Panc1 (cell line): ENCODE measurements at regions not wholly inside any gene's neighbourhood (a gene's known extent, or its start where the extent isn't known, plus 50 kb on each side); places are given as distances from the start of the nearest gene placed in this dataset.

Source experiments
- ATAC-seq: fragments of 200-7000 bp; cut with Tn5 transposase; 2 replicates; pipeline ENCODE4 v1.9.1; 2020; ENCODE audit warnings: mild to moderate bottlenecking, moderate library complexity
- BruUV-seq: library from RNA; stranded (reverse); fragments of 400-500 nt; replicated peaks from 2 replicates; lab custom pipeline; 2021; lab: Mats Ljungman, UMichigan
- CTCF ChIA-PET: fragments of 300-600 bp; sonication (Branson Sonifier 250); formaldehyde crosslinking; loops from one replicate; lab custom pipeline; 2022; ENCODE audit warnings: antibody characterized with exemption; lab: Charles Lee
- POLR2A ChIA-PET: fragments of 300-600 bp; sonication (Branson Sonifier 250); formaldehyde crosslinking; loops from one replicate; lab custom pipeline; 2022; ENCODE audit warnings: antibody characterized with exemption; lab: Charles Lee
- DNase-seq: peaks from one replicate; pipeline ENCODE4 v3.0.0-alpha.2; 2010; ENCODE audit warnings: low read depth, low spot score
- H3K27ac ChIP-seq: 2 replicates; pipeline ENCODE4 v1.5.1; 2011; ENCODE audit warnings: mild to moderate bottlenecking, low read length, inconsistent platforms
- H3K27me3 ChIP-seq: fragments of 200-500 bp; sonication (Bioruptor generic); 2 replicates; pipeline ENCODE4 v1.6.0; 2014; ENCODE audit warnings: low read length, inconsistent platforms; ENCODE audit not compliant: control insufficient read depth, insufficient read depth
- H3K36me3 ChIP-seq: fragments of 200-500 bp; sonication (Bioruptor generic); 2 replicates; pipeline ENCODE4 v1.5.1; 2014; ENCODE audit warnings: inconsistent platforms, mild to moderate bottlenecking, low read length, moderate library complexity; ENCODE audit not compliant: control insufficient read depth, insufficient read depth
- H3K4me1 ChIP-seq: 2 replicates; pipeline ENCODE4 v1.5.1; 2011; ENCODE audit warnings: inconsistent platforms, mild to moderate bottlenecking, low read length, moderate library complexity; ENCODE audit not compliant: control insufficient read depth, insufficient read depth
- H3K4me3 ChIP-seq, 2 experiments: 2 replicates each; pipeline ENCODE4 v1.5.1; 2011 to 2012; ENCODE audit warnings: low read depth in 2 of 2, low read length in 2 of 2, mild to moderate bottlenecking in 2 of 2, inconsistent platforms in 1 of 2, moderate library complexity in 1 of 2
- H3K9me3 ChIP-seq: fragments of 200-500 bp; sonication (Bioruptor generic); 2 replicates; pipeline ENCODE4 v1.5.1; 2014; ENCODE audit warnings: low read depth, mild to moderate bottlenecking, inconsistent platforms, low read length, moderate library complexity; ENCODE audit not compliant: control insufficient read depth, insufficient read depth
- POLR2AphosphoS5 ChIP-seq: IDR thresholded peaks from 2 replicates; pipeline ENCODE4 v1.6.1; 2012; ENCODE audit warnings: mild to moderate bottlenecking, low read depth, low read length, moderate library complexity
- SIN3A ChIP-seq: IDR thresholded peaks from 2 replicates; pipeline ENCODE4 v1.6.1; 2012; ENCODE audit warnings: low read depth, mild to moderate bottlenecking, low read length, moderate library complexity, borderline replicate concordance; ENCODE audit not compliant: insufficient read depth
- TCF7L2 ChIP-seq: IDR thresholded peaks from 2 replicates; pipeline ENCODE4 v1.6.1; 2011; ENCODE audit warnings: mild to moderate bottlenecking, low read depth, low read length, inconsistent platforms
- in situ Hi-C: cut with HindIII; loops from 2 replicates; pipeline ENCODE4 v1.10.0; 2016; ENCODE audit warnings: low sequenced_read_pairs, low pct_unique_long_range_greater_than_20kb
- intact Hi-C: fragments of 100-400 bp; cut with micrococcal nuclease; formaldehyde crosslinking; loops from one replicate; pipeline ENCODE4 v1.10.0; 2022; ENCODE audit not compliant: unreplicated experiment
- TF ChIP-seq, protein P1 (sequence below), 2 experiments: IDR thresholded peaks; 2 replicates each; pipeline ENCODE4 v1.6.1; 2011 to 2012; ENCODE audit warnings: low read depth in 2 of 2, control low read depth in 1 of 2, low read length in 1 of 2, mild to moderate bottlenecking in 1 of 2, moderate library complexity in 1 of 2; ENCODE audit not compliant: insufficient read depth in 1 of 2
- TF ChIP-seq, protein P2 (sequence below): fragments of 450-650 bp; IDR thresholded peaks from 2 replicates; pipeline ENCODE4 v1.5.1; 2017; ENCODE audit warnings: mild to moderate bottlenecking

DNA sequence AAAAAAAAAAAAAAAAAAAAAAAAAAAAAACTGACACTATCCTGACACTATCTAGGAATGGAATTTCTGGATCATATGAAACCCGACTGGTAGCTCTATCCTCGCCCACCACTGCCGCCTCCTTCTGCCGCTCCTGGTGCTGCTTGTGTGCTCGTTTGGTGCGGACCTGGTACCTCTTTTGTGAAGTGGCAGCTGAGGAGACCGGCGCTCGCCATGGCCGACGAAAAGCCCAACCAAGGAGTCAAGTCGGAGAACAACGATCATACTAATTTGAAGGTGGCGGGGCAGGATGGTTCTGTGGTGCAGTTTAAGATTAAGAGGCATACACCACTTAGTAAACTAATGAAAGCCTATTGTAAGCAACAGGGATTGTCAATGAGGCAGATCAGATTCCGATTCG, 130.6 kb downstream of the SEPTIN14 start:
- H3K27me3 ChIP-seq = no peaks in the 10 kb centered on the region
- BruUV-seq = no TSS peak
- intact Hi-C loops = no loop called here
- H3K4me3 ChIP-seq = no peak overlapping the region
- no peaks in the 10 kb centered on the region for H3K36me3 ChIP-seq
- POLR2A ChIA-PET = no interaction called here
- CTCF ChIA-PET = no interaction called here
- ATAC-seq (no peak), DNase-seq (no peak)
- H3K4me1 ChIP-seq = no peaks in the 10 kb centered on the region
- no peak overlapping the region for H3K27ac ChIP-seq
- in situ Hi-C loops = no loop called here
- no peaks in the 10 kb centered on the region for H3K9me3 ChIP-seq
- TF ChIP-seq TCF7L2 = no peak
- TF ChIP-seq, protein P1, sequence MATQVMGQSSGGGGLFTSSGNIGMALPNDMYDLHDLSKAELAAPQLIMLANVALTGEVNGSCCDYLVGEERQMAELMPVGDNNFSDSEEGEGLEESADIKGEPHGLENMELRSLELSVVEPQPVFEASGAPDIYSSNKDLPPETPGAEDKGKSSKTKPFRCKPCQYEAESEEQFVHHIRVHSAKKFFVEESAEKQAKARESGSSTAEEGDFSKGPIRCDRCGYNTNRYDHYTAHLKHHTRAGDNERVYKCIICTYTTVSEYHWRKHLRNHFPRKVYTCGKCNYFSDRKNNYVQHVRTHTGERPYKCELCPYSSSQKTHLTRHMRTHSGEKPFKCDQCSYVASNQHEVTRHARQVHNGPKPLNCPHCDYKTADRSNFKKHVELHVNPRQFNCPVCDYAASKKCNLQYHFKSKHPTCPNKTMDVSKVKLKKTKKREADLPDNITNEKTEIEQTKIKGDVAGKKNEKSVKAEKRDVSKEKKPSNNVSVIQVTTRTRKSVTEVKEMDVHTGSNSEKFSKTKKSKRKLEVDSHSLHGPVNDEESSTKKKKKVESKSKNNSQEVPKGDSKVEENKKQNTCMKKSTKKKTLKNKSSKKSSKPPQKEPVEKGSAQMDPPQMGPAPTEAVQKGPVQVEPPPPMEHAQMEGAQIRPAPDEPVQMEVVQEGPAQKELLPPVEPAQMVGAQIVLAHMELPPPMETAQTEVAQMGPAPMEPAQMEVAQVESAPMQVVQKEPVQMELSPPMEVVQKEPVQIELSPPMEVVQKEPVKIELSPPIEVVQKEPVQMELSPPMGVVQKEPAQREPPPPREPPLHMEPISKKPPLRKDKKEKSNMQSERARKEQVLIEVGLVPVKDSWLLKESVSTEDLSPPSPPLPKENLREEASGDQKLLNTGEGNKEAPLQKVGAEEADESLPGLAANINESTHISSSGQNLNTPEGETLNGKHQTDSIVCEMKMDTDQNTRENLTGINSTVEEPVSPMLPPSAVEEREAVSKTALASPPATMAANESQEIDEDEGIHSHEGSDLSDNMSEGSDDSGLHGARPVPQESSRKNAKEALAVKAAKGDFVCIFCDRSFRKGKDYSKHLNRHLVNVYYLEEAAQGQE (IDR thresholded peaks at IDR 0.05; ENCODE audit: insufficient read depth in 1 of 2, low read depth in 2 of 2, low read length in 1 of 2) = no peak
- no peak for TF ChIP-seq SIN3A
- TF ChIP-seq POLR2AphosphoS5 = no peak
- TF ChIP-seq, protein P2, sequence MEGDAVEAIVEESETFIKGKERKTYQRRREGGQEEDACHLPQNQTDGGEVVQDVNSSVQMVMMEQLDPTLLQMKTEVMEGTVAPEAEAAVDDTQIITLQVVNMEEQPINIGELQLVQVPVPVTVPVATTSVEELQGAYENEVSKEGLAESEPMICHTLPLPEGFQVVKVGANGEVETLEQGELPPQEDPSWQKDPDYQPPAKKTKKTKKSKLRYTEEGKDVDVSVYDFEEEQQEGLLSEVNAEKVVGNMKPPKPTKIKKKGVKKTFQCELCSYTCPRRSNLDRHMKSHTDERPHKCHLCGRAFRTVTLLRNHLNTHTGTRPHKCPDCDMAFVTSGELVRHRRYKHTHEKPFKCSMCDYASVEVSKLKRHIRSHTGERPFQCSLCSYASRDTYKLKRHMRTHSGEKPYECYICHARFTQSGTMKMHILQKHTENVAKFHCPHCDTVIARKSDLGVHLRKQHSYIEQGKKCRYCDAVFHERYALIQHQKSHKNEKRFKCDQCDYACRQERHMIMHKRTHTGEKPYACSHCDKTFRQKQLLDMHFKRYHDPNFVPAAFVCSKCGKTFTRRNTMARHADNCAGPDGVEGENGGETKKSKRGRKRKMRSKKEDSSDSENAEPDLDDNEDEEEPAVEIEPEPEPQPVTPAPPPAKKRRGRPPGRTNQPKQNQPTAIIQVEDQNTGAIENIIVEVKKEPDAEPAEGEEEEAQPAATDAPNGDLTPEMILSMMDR = no peak

DNA sequence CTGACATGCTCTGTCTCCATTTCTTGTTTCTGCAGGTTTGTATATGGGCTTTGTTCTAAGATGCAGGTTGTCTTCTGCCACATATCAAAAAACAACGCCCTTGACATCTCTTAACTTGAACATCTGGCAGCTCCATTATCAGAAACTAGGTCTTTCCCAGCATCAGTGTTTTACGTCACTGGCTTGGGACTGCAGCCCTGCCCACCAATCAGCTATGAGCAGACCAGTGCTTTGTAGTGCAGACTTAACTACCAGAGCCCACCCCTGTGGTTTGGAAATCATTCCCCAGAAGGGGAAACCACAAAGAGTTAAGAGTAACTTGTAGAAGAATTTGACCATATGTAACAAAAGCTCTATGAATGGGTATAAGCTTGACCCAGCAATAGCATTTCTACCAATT, 132.4 kb downstream of the SEPTIN14 start:
- DNase-seq (no peak), ATAC-seq (no peak)
- CTCF ChIA-PET = no interaction called here
- in situ Hi-C loops (no loop called here), intact Hi-C loops (no loop called here)
- Histone ChIP-seq H3K4me3 (no peak overlapping the region), H3K36me3 (no peaks in the 10 kb centered on the region), H3K27me3 (no peaks in the 10 kb centered on the region), H3K27ac (no peak overlapping the region), H3K4me1 (no peaks in the 10 kb centered on the region), H3K9me3 (no peaks in the 10 kb centered on the region)
- no TSS peak for BruUV-seq
- POLR2A ChIA-PET = interaction anchor here (0.6 kb wide), 1 partner anchor 345 kb away, joined by 7 read pairs; no protein-coding TSS in a partner anchor
- TF ChIP-seq TCF7L2 (no peak), POLR2AphosphoS5 (no peak), SIN3A (no peak)
- TF ChIP-seq, protein P2 = no peak
- TF ChIP-seq, protein P1 (IDR thresholded peaks at IDR 0.05; ENCODE audit: insufficient read depth in 1 of 2, low read depth in 2 of 2, low read length in 1 of 2) = no peak
